H1 (cell line): ENCODE measurements at regions not wholly inside any gene's neighbourhood (a gene's known extent, or its start where the extent isn't known, plus 50 kb on each side); places are given as distances from the start of the nearest gene placed in this dataset.

Experiments
- CTCF ChIA-PET: fragments of 300-600 bp; sonication (Branson Sonifier 250); formaldehyde crosslinking; loops from one replicate; lab custom pipeline; 2021; ENCODE audit not compliant: partially characterized antibody; lab: Charles Lee
- POLR2A ChIA-PET: fragments of 300-600 bp; sonication (Branson Sonifier 250); formaldehyde crosslinking; loops from one replicate; lab custom pipeline; 2021; ENCODE audit warnings: inconsistent platforms; ENCODE audit not compliant: partially characterized antibody; lab: Charles Lee
- DNase-seq, 2 experiments: peaks; one replicate each; pipeline versions ENCODE4 v3.0.0 to v3.0.0-alpha.2; 2010 to 2022; ENCODE audit warnings: low spot score in 2 of 2, low read depth in 1 of 2, mixed read lengths in 1 of 2
- FAIRE-seq: peaks from 2 replicates; lab custom pipeline; 2011; peaks lifted over from hg19 to GRCh38; lab: Jason Lieb, UNC
- H2AFZ ChIP-seq: 2 replicates; pipeline ENCODE4 v1.8.1; 2012; ENCODE audit warnings: low read length, inconsistent platforms
- H2AK5ac ChIP-seq: 2 replicates; pipeline ENCODE4 v1.6.1; 2013; ENCODE audit warnings: low read depth, low read length
- H2BK120ac ChIP-seq: replicated peaks from 2 replicates; pipeline ENCODE3; 2013; ENCODE audit warnings: low read depth, low read length, inconsistent platforms
- H2BK12ac ChIP-seq: 2 replicates; pipeline ENCODE4 v1.6.1; 2013; ENCODE audit warnings: low read depth, low read length
- H2BK15ac ChIP-seq: 2 replicates; pipeline ENCODE4 v1.6.1; 2013; ENCODE audit warnings: low read length
- H2BK20ac ChIP-seq: 2 replicates; pipeline ENCODE4 v1.6.1; 2013; ENCODE audit warnings: low read length
- H2BK5ac ChIP-seq: 2 replicates; pipeline ENCODE4 v1.6.1; 2013; ENCODE audit warnings: low read depth, low read length
- H3K14ac ChIP-seq: 2 replicates; pipeline ENCODE4 v1.6.1; 2013; ENCODE audit warnings: inconsistent platforms; ENCODE audit not compliant: insufficient read length
- H3K18ac ChIP-seq: 2 replicates; pipeline ENCODE4 v1.6.1; 2013; ENCODE audit warnings: low read length; ENCODE audit errors: extremely low read depth
- H3K23ac ChIP-seq: 2 replicates; pipeline ENCODE4 v1.6.1; 2013; ENCODE audit warnings: inconsistent platforms; ENCODE audit not compliant: insufficient read length
- H3K23me2 ChIP-seq: 2 replicates; pipeline ENCODE4 v1.6.1; 2013; ENCODE audit warnings: low read depth, low read length
- H3K27ac ChIP-seq: 2 replicates; pipeline ENCODE4 v1.6.1; 2011; ENCODE audit warnings: low read depth, low read length, inconsistent platforms
- H3K27me3 ChIP-seq, 4 experiments: replicated peaks in 1 of 4; 1 replicate in 1 of 4; 2 replicates in 3 of 4; pipeline versions ENCODE4 v1.6.1 to v1.8.1; 2011 to 2013; ENCODE audit warnings: low read length in 3 of 4, mild to moderate bottlenecking in 3 of 4, inconsistent platforms in 2 of 4, mixed read lengths in 2 of 4, moderate library complexity in 1 of 4; ENCODE audit not compliant: control insufficient read depth in 3 of 4, insufficient read depth in 3 of 4; ENCODE audit errors: extremely low read depth in 1 of 4
- H3K36me3 ChIP-seq, 4 experiments: 2 replicates each; pipeline versions ENCODE4 v1.6.1 to v1.8.1; 2011 to 2013; ENCODE audit warnings: mild to moderate bottlenecking in 4 of 4, low read length in 3 of 4, moderate library complexity in 2 of 4, control low read depth in 1 of 4, inconsistent platforms in 1 of 4; ENCODE audit not compliant: insufficient read depth in 4 of 4, control insufficient read depth in 2 of 4
- H3K4ac ChIP-seq: replicated peaks from 2 replicates; pipeline ENCODE3; 2013; ENCODE audit warnings: low read length, low read depth, mixed read lengths, inconsistent platforms; ENCODE audit not compliant: insufficient read length
- H3K4me1 ChIP-seq, 4 experiments: replicated peaks in 1 of 4; 1 replicate in 1 of 4; 2 replicates in 3 of 4; pipeline versions ENCODE4 v1.6.1 to v1.8.1; 2011 to 2013; ENCODE audit warnings: low read length in 3 of 4, inconsistent platforms in 2 of 4, mixed read lengths in 1 of 4; ENCODE audit not compliant: insufficient read depth in 4 of 4, control insufficient read depth in 3 of 4
- H3K4me2 ChIP-seq, 2 experiments: 2 replicates each; pipeline versions ENCODE4 v1.6.1 to v1.8.1; 2011 to 2013; ENCODE audit warnings: low read depth in 2 of 2, low read length in 2 of 2, control low read depth in 1 of 2, inconsistent platforms in 1 of 2, mild to moderate bottlenecking in 1 of 2; ENCODE audit not compliant: insufficient read depth in 1 of 2
- H3K4me3 ChIP-seq, 4 experiments: fragments of 200-600, 300-600 bp in 1 of 4; sonication (generic), shearing (Covaris generic), sonication (Bioruptor Twin) in 1 of 4; 2 replicates each; pipeline versions ENCODE4 v1.5.1 to v1.8.1; 2011 to 2016; ENCODE audit warnings: low read length in 4 of 4, low read depth in 3 of 4, control low read depth in 2 of 4, inconsistent platforms in 2 of 4, mild to moderate bottlenecking in 2 of 4, mixed read lengths in 1 of 4, moderate library complexity in 1 of 4; ENCODE audit not compliant: insufficient read depth in 2 of 4; ENCODE audit errors: extremely low read depth in 1 of 4
- H3K56ac ChIP-seq: replicated peaks from 2 replicates; pipeline ENCODE3; 2013; ENCODE audit warnings: low read depth, mild to moderate bottlenecking, mixed read lengths, low read length, inconsistent platforms; ENCODE audit not compliant: insufficient read length
- H3K79me1 ChIP-seq: 2 replicates; pipeline ENCODE4 v1.6.1; 2013; ENCODE audit warnings: low read depth, low read length, control low read depth
- H3K79me2 ChIP-seq, 2 experiments: 2 replicates each; pipeline versions ENCODE4 v1.6.1 to v1.8.1; 2012 to 2013; ENCODE audit warnings: low read length in 2 of 2, mild to moderate bottlenecking in 2 of 2, inconsistent platforms in 1 of 2; ENCODE audit not compliant: insufficient read depth in 2 of 2, control insufficient read depth in 1 of 2
- H3K9ac ChIP-seq, 4 experiments: replicated peaks in 1 of 4; 1 replicate in 1 of 4; 2 replicates in 3 of 4; pipeline versions ENCODE4 v1.6.1 to v1.8.1; 2011 to 2013; ENCODE audit warnings: low read depth in 3 of 4, low read length in 3 of 4, control low read depth in 2 of 4, mild to moderate bottlenecking in 2 of 4, moderate library complexity in 2 of 4, inconsistent platforms in 1 of 4; ENCODE audit errors: extremely low read depth in 1 of 4
- H3K9me3 ChIP-seq, 2 experiments: 2 replicates each; pipeline versions ENCODE4 v1.6.1 to v1.8.1; 2012 to 2013; ENCODE audit warnings: mild to moderate bottlenecking in 2 of 2, moderate library complexity in 2 of 2, control low read depth in 1 of 2, inconsistent platforms in 1 of 2, low read depth in 1 of 2, low read length in 1 of 2, mixed read lengths in 1 of 2; ENCODE audit not compliant: insufficient read depth in 2 of 2
- H4K20me1 ChIP-seq, 2 experiments: replicated peaks in 1 of 2; 2 replicates each; pipeline versions ENCODE3 to v1.8.1; 2011 to 2013; ENCODE audit warnings: inconsistent platforms in 2 of 2, low read length in 2 of 2, mild to moderate bottlenecking in 1 of 2; ENCODE audit not compliant: insufficient read depth in 2 of 2, control insufficient read depth in 1 of 2
- H4K5ac ChIP-seq: 2 replicates; pipeline ENCODE4 v1.6.1; 2013; ENCODE audit warnings: low read length, low read depth, mixed read lengths, inconsistent platforms; ENCODE audit not compliant: insufficient read length
- H4K8ac ChIP-seq: 2 replicates; pipeline ENCODE4 v1.8.0; 2013; ENCODE audit warnings: mild to moderate bottlenecking, moderate library complexity, low read length, inconsistent platforms; ENCODE audit not compliant: insufficient read depth; ENCODE audit errors: extremely low read depth
- H4K91ac ChIP-seq: replicated peaks from 2 replicates; pipeline ENCODE3; 2013; ENCODE audit warnings: low read length, mixed read lengths, inconsistent platforms; ENCODE audit not compliant: insufficient read length
- EP300 ChIP-seq, 2 experiments: IDR thresholded peaks; 1 replicate in 1 of 2; 2 replicates in 1 of 2; pipeline ENCODE4 v1.6.1; 2011 to 2012; ENCODE audit warnings: low read depth in 2 of 2, low read length in 2 of 2, mild to moderate bottlenecking in 2 of 2, borderline replicate concordance in 1 of 2, inconsistent platforms in 1 of 2, moderate library complexity in 1 of 2
- HDAC2 ChIP-seq, 2 experiments: fragments of 300-600 bp in 1 of 2; sonication (generic) in 1 of 2; IDR thresholded peaks; 2 replicates each; pipeline ENCODE4 v1.6.1; 2011 to 2012; ENCODE audit warnings: low read depth in 2 of 2, low read length in 2 of 2, mild to moderate bottlenecking in 2 of 2, moderate library complexity in 2 of 2, borderline replicate concordance in 1 of 2, inconsistent platforms in 1 of 2
- WGBS, 2 experiments: shearing (Covaris generic) in 1 of 2; methylation state at CpG; one replicate each; pipeline versions ENCODE4 v1.1.6 to v1.1.7; 2013 to 2015; ENCODE audit warnings: low lambda C conversion rate in 2 of 2, mixed read lengths in 2 of 2, inconsistent platforms in 1 of 2, low coverage in 1 of 2, missing lambda C conversion rate in 1 of 2; ENCODE audit not compliant: insufficient replicate concordance in 2 of 2, insufficient coverage in 1 of 2, insufficient read length in 1 of 2; ENCODE audit errors: extremely low coverage in 1 of 2, missing lambda C conversion rate in 1 of 2; 5-methylcytosine and 5-hydroxymethylcytosine counted together
- TF ChIP-seq, protein P1 (sequence below): IDR thresholded peaks from 2 replicates; pipeline ENCODE4 v1.6.1; 2012; ENCODE audit warnings: inconsistent platforms

DNA sequence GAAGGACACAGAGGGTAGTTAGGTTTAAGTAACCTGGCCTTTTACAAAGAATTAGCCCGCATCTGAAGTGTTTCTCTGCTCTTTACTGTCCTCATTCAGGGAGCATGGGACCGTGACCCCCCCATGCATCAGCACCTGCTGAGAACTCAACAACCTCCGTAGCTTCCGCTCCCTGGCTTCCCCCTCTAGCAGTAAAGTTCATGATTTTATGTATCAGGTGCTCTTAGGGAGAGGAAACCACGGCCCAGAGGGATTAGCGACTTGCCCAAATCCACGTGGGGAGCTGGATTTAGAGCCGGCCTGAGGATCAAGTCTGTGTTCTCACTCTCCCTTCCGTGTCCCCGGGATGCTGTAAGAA lies 284.6 kb upstream of the GATB start:
- Histone ChIP-seq H3K4ac (no peak overlapping the region), H3K27ac (no peak overlapping the region), H4K8ac (no peak overlapping the region; the same call in 1 of the 2 replicates), H3K4me3 (peak overlapping the region in 3 of 4 experiments; percentile 5 to 60 (median 17); a peak in 2 of 8 replicates), H3K79me1 (no peaks in the 10 kb centered on the region), H4K20me1 (no peaks in the 10 kb centered on the region), H3K4me2 (peak overlapping the region; percentile 66 to 67), H3K79me2 (no peaks in the 10 kb centered on the region), H3K23me2 (0 out of 2 replicates have a peak, but pooled peaks cover 3% of the 10 kb centered on the region), H2BK20ac (no peak overlapping the region), H2AK5ac (no peak overlapping the region), H2BK5ac (no peak overlapping the region), H2BK12ac (0 out of 2 replicates have a peak overlapping the region, but pooled peaks have one; percentile 44), H3K14ac (no peak overlapping the region), H4K91ac (no peak overlapping the region), H3K9ac (no peak overlapping the region), H3K23ac (no peak overlapping the region), H3K4me1 (peaks cover 2 to 9% (median 7%) of the 10 kb centered on the region in 4 experiments; a peak in 4 of 7 replicates), H2BK15ac (no peak overlapping the region), H4K5ac (no peak overlapping the region), H2BK120ac (peak overlapping the region; percentile 89), H2AFZ (peak overlapping the region; percentile 79), H3K56ac (no peak overlapping the region), H3K27me3 (no peaks in the 10 kb centered on the region), H3K9me3 (no peaks in the 10 kb centered on the region), H3K36me3 (no peaks in the 10 kb centered on the region), H3K18ac (peak overlapping the region; percentile 26; the same call in 1 of the 2 replicates)
- CTCF ChIA-PET = interaction anchor here (0.8 to 1.9 kb wide), 26 partner anchors 10 to 623 kb away, joined by 3 to 7 read pairs (median 3); no protein-coding TSS in a partner anchor
- WGBS, 2 experiments = 19% methylated on average over 10 of the region's 10 CpGs; no CpG with 5 or more reads in 1 of the 2 experiments
- DNase-seq (no peak), FAIRE-seq (peak; percentile 62)
- POLR2A ChIA-PET = interaction anchor here (0.7 to 1.7 kb wide), 7 partner anchors 17 to 256 kb away, joined by 3 to 8 read pairs (median 3); no protein-coding TSS in a partner anchor
- TF ChIP-seq HDAC2 (IDR thresholded peaks at IDR 0.05; ENCODE audit: borderline replicate concordance in 1 of 2, low read depth in 2 of 2, low read length in 2 of 2) (0 out of 4 replicates have a peak, but pooled peaks of 1 of the 2 experiments have one; percentile 11), EP300 (IDR thresholded peaks at IDR 0.05; ENCODE audit: borderline replicate concordance in 1 of 2, low read depth in 2 of 2, low read length in 2 of 2) (no peak)
- TF ChIP-seq, protein P1, sequence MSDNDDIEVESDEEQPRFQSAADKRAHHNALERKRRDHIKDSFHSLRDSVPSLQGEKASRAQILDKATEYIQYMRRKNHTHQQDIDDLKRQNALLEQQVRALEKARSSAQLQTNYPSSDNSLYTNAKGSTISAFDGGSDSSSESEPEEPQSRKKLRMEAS = peak; percentile 12; the same call in 1 of the 2 replicates
